IMR-90 (cell line): ENCODE measurements at regions not wholly inside any gene's neighbourhood (a gene's known extent, or its start where the extent isn't known, plus 50 kb on each side); places are given as distances from the start of the nearest gene placed in this dataset.

ENCODE experiments used
- ATAC-seq: fragments of 200-7000 bp; cut with Tn5 transposase; 2 replicates; pipeline ENCODE4 v1.9.1; 2020; ENCODE audit warnings: low read depth, mild to moderate bottlenecking, moderate library complexity
- BruUV-seq: library from RNA; stranded (reverse); fragments of 400-500 nt; replicated peaks from 2 replicates; lab custom pipeline; 2021; lab: Mats Ljungman, UMichigan
- CTCF ChIA-PET: fragments of 300-600 bp; formaldehyde crosslinking; extraction: SDS; loops from one replicate; lab custom pipeline; 2021; ENCODE audit warnings: antibody characterized with exemption; lab: Yijun Ruan, JAX
- POLR2A ChIA-PET: fragments of 300-600 bp; sonication (Branson Sonifier 250); formaldehyde crosslinking; loops from one replicate; lab custom pipeline; 2022; ENCODE audit warnings: antibody characterized with exemption; ENCODE audit not compliant: unreplicated experiment; lab: Charles Lee
- DNase-seq: peaks from one replicate; pipeline ENCODE4 v3.0.0; 2013
- H2AFZ ChIP-seq: replicated peaks from 2 replicates; pipeline ENCODE3; 2013; ENCODE audit warnings: low read length, mild to moderate bottlenecking; ENCODE audit not compliant: poor library complexity
- H2AK5ac ChIP-seq: 2 replicates; pipeline ENCODE4 v1.6.1; 2013; ENCODE audit warnings: low read depth, low read length, inconsistent platforms
- H2AK9ac ChIP-seq: replicated peaks from 2 replicates; pipeline ENCODE3; 2013; ENCODE audit warnings: mild to moderate bottlenecking, low read depth, low read length, moderate library complexity; ENCODE audit not compliant: poor library complexity
- H2BK120ac ChIP-seq: 2 replicates; pipeline ENCODE4 v1.6.1; 2013; ENCODE audit warnings: low read depth, low read length, inconsistent platforms
- H2BK15ac ChIP-seq: 3 replicates; pipeline ENCODE4 v1.6.1; 2013; ENCODE audit warnings: low read depth, low read length, inconsistent platforms
- H2BK20ac ChIP-seq: 2 replicates; pipeline ENCODE4 v1.6.1; 2013; ENCODE audit warnings: low read depth, mild to moderate bottlenecking, inconsistent platforms, low read length, moderate library complexity
- H2BK5ac ChIP-seq: 2 replicates; pipeline ENCODE4 v1.6.1; 2013; ENCODE audit warnings: mild to moderate bottlenecking, low read depth, low read length, inconsistent platforms; ENCODE audit not compliant: poor library complexity, severe bottlenecking
- H3K14ac ChIP-seq: replicated peaks from 2 replicates; pipeline ENCODE4 v1.6.1; 2013; ENCODE audit warnings: low read depth, low read length, inconsistent platforms
- H3K18ac ChIP-seq: 2 replicates; pipeline ENCODE4 v1.6.1; 2013; ENCODE audit warnings: low read depth, low read length, control low read depth
- H3K23ac ChIP-seq: 2 replicates; pipeline ENCODE4 v1.6.1; 2013; ENCODE audit warnings: low read depth, low read length, inconsistent platforms
- H3K27ac ChIP-seq: 2 replicates; pipeline ENCODE4 v1.5.1; 2013; ENCODE audit warnings: mild to moderate bottlenecking, control low read depth, low read length; ENCODE audit not compliant: insufficient read depth
- H3K27me3 ChIP-seq: 2 replicates; pipeline ENCODE4 v1.6.1; 2013; ENCODE audit warnings: low read length; ENCODE audit not compliant: control insufficient read depth, insufficient read depth
- H3K36me3 ChIP-seq: 2 replicates; pipeline ENCODE4 v1.6.1; 2013; ENCODE audit warnings: low read length, mixed read lengths; ENCODE audit not compliant: control insufficient read depth, insufficient read depth
- H3K4ac ChIP-seq: 2 replicates; pipeline ENCODE4 v1.6.1; 2013; ENCODE audit warnings: low read depth, low read length, inconsistent platforms
- H3K4me1 ChIP-seq: 2 replicates; pipeline ENCODE4 v1.6.1; 2013; ENCODE audit warnings: low read length, mixed read lengths; ENCODE audit not compliant: control insufficient read depth, insufficient read depth
- H3K4me2 ChIP-seq: 2 replicates; pipeline ENCODE4 v1.6.1; 2013; ENCODE audit warnings: low read depth, mild to moderate bottlenecking, control low read depth, low read length, moderate library complexity
- H3K4me3 ChIP-seq: 2 replicates; pipeline ENCODE4 v1.5.1; 2013; ENCODE audit warnings: low read depth, mild to moderate bottlenecking, control low read depth, low read length, moderate library complexity; ENCODE audit not compliant: insufficient read depth
- H3K56ac ChIP-seq: 2 replicates; pipeline ENCODE4 v1.6.1; 2013; ENCODE audit warnings: low read length, inconsistent platforms; ENCODE audit not compliant: insufficient read depth; ENCODE audit errors: extremely low read depth
- H3K79me1 ChIP-seq, 2 experiments: 2 replicates each; pipeline ENCODE4 v1.6.1; 2013; ENCODE audit warnings: low read length in 2 of 2, inconsistent platforms in 1 of 2, low read depth in 1 of 2
- H3K9ac ChIP-seq: 2 replicates; pipeline ENCODE4 v1.6.1; 2013; ENCODE audit warnings: low read depth, low read length, control low read depth
- H3K9me1 ChIP-seq: 2 replicates; pipeline ENCODE4 v1.6.1; 2013; ENCODE audit warnings: low read length, inconsistent platforms; ENCODE audit not compliant: insufficient read depth
- H3K9me3 ChIP-seq: 2 replicates; pipeline ENCODE4 v1.6.1; 2013; ENCODE audit warnings: low read length; ENCODE audit not compliant: control insufficient read depth, insufficient read depth
- H4K20me1 ChIP-seq: 2 replicates; pipeline ENCODE4 v1.6.1; 2013; ENCODE audit warnings: low read length, inconsistent platforms; ENCODE audit not compliant: insufficient read depth
- H4K5ac ChIP-seq: 2 replicates; pipeline ENCODE4 v1.6.1; 2013; ENCODE audit warnings: mild to moderate bottlenecking, low read depth, low read length, control low read depth
- H4K8ac ChIP-seq, 2 experiments: 2 replicates each; pipeline ENCODE4 v1.6.1; 2013; ENCODE audit warnings: low read depth in 2 of 2, low read length in 2 of 2, control low read depth in 1 of 2, inconsistent platforms in 1 of 2
- H4K91ac ChIP-seq: 2 replicates; pipeline ENCODE4 v1.6.1; 2013; ENCODE audit warnings: low read depth, low read length, inconsistent platforms; ENCODE audit not compliant: insufficient read depth
- BHLHE40 ChIP-seq: fragments of 150-350 bp; IDR thresholded peaks from 2 replicates; pipeline ENCODE4 v1.6.1; 2016; ENCODE audit warnings: mild to moderate bottlenecking, low read depth, low read length
- CEBPB ChIP-seq: IDR thresholded peaks from 2 replicates; pipeline ENCODE4 v1.6.1; 2012; ENCODE audit warnings: low read depth, low read length, improper control_type of control experiment
- CHD1 ChIP-seq: IDR thresholded peaks from 2 replicates; pipeline ENCODE4 v1.6.1; 2012; ENCODE audit warnings: low read depth, low read length, improper control_type of control experiment
- FOS ChIP-seq: fragments of 150-350 bp; IDR thresholded peaks from 2 replicates; pipeline ENCODE4 v1.6.1; 2016; ENCODE audit warnings: low read depth, low read length
- MAFK ChIP-seq: IDR thresholded peaks from 2 replicates; pipeline ENCODE4 v1.6.1; 2012; ENCODE audit warnings: low read depth, low read length, improper control_type of control experiment
- MAZ ChIP-seq: IDR thresholded peaks from 2 replicates; pipeline ENCODE4 v1.6.1; 2012; ENCODE audit warnings: low read depth, mild to moderate bottlenecking, low read length, improper control_type of control experiment, moderate library complexity, borderline replicate concordance
- MXI1 ChIP-seq: IDR thresholded peaks from 2 replicates; pipeline ENCODE4 v1.6.1; 2012; ENCODE audit warnings: low read depth, mild to moderate bottlenecking, low read length, moderate library complexity, borderline replicate concordance
- NFE2L2 ChIP-seq: fragments of 150-350 bp; IDR thresholded peaks from 2 replicates; pipeline ENCODE4 v1.6.1; 2016; ENCODE audit warnings: low read depth, mild to moderate bottlenecking, low read length
- POLR2A ChIP-seq: IDR thresholded peaks from 2 replicates; pipeline ENCODE4 v1.6.1; 2012; ENCODE audit warnings: mild to moderate bottlenecking, low read depth, low read length
- RAD21 ChIP-seq: IDR thresholded peaks from 2 replicates; pipeline ENCODE4 v1.6.1; 2012; ENCODE audit warnings: low read length, improper control_type of control experiment
- RCOR1 ChIP-seq: IDR thresholded peaks from 2 replicates; pipeline ENCODE4 v1.6.1; 2012; ENCODE audit warnings: mild to moderate bottlenecking, low read length, improper control_type of control experiment; ENCODE audit not compliant: insufficient replicate concordance
- RFX5 ChIP-seq: IDR thresholded peaks from 2 replicates; pipeline ENCODE4 v1.8.0; 2012; ENCODE audit warnings: low read depth, mild to moderate bottlenecking, low read length, moderate library complexity
- SMC3 ChIP-seq: fragments of 150-350 bp; IDR thresholded peaks from 2 replicates; pipeline ENCODE4 v1.6.1; 2016; ENCODE audit warnings: low read depth, mild to moderate bottlenecking, antibody characterized with exemption, low read length, moderate library complexity
- WGBS, 2 experiments: methylation state at CpG; one replicate each; pipeline versions ENCODE4 v1.1.5 to v1.1.7; 2013; ENCODE audit warnings: missing lambda C conversion rate in 2 of 2; ENCODE audit not compliant: insufficient read length in 1 of 2; ENCODE audit errors: extremely low coverage in 2 of 2; 5-methylcytosine and 5-hydroxymethylcytosine counted together
- dilution Hi-C: fragments of 300-500 bp; cut with HindIII; formaldehyde crosslinking; loops from one replicate; pipeline ENCODE4 v1.14.3; 2018; ENCODE audit warnings: low sequenced_read_pairs; ENCODE audit not compliant: unreplicated experiment
- in situ Hi-C: fragments of 300-500 bp; cut with MboI; formaldehyde crosslinking; loops from 3 replicates; pipeline ENCODE4 v1.14.3; 2019; ENCODE audit warnings: low sequenced_read_pairs, inconsistent platforms, mixed read lengths
- intact Hi-C: fragments of 100-400 bp; cut with micrococcal nuclease; formaldehyde crosslinking; loops from 2 replicates; pipeline ENCODE4 v1.10.0; 2022
- TF ChIP-seq, protein P1 (sequence below): fragments of 150-350 bp; IDR thresholded peaks from 2 replicates; pipeline ENCODE4 v1.6.1; 2017; ENCODE audit warnings: mild to moderate bottlenecking, antibody characterized with exemption, low read length, low read depth
- TF ChIP-seq, protein P2 (sequence below): fragments of 150-350 bp; IDR thresholded peaks from 2 replicates; pipeline ENCODE4 v1.6.1; 2016; ENCODE audit warnings: low read depth, mild to moderate bottlenecking, low read length, moderate library complexity, borderline replicate concordance
- TF ChIP-seq, protein P3 (sequence below): conservative IDR thresholded peaks from 2 replicates; pipeline ENCODE4 v1.5.1; 2012; ENCODE audit warnings: mild to moderate bottlenecking, low read depth, low read length, improper control_type of control experiment

DNA sequence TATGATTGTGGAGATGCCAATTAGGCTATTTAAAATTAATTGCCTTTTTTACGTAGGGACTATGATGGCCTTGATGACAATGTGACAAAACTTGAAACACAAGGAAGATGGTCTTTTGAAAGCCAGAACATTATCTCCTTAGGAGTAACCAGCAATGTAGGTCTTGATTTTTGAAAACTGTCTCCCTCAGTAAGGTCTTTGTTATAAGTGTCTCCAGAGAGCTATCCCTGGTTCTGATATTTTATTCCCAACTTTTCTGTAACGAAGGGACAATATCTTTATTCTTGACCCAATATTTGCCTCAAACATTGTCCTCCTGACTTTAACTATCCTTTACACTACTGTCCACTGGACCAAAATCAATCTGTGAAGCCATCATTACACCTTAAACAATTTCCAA, 493.2 kb downstream of the CCDC85A start:
- intact Hi-C loops (no loop called here), in situ Hi-C loops (no loop called here), dilution Hi-C loops (no loop called here)
- no peak for DNase-seq
- H4K8ac ChIP-seq = no peak overlapping the region
- no peak overlapping the region for H3K4me2 ChIP-seq
- WGBS, 2 experiments = no CpG with 5 or more reads among the region's 2 CpGs
- peaks cover 18% of the 10 kb centered on the region for H3K9me3 ChIP-seq
- ChIA-PET CTCF (no interaction called here), POLR2A (no interaction called here)
- no peak overlapping the region for H4K5ac ChIP-seq
- H3K56ac ChIP-seq = no peak overlapping the region
- H3K23ac ChIP-seq = no peak overlapping the region
- H3K18ac ChIP-seq = no peak overlapping the region
- no peak overlapping the region for H2BK15ac ChIP-seq
- no peak overlapping the region for H2AK9ac ChIP-seq
- no peak for ATAC-seq
- H2BK5ac ChIP-seq = no peak overlapping the region
- H3K36me3 ChIP-seq = no peaks in the 10 kb centered on the region
- H2BK120ac ChIP-seq = no peak overlapping the region
- no peak overlapping the region for H2BK20ac ChIP-seq
- H3K14ac ChIP-seq = no peak overlapping the region
- no peaks in the 10 kb centered on the region for H4K20me1 ChIP-seq
- no peak for TF ChIP-seq BHLHE40
- TF ChIP-seq MAZ = no peak
- TF ChIP-seq NFE2L2 = no peak
- no peak for TF ChIP-seq CHD1
- no peak for TF ChIP-seq SMC3
- no peak for TF ChIP-seq RCOR1
- no peak for TF ChIP-seq CEBPB
- TF ChIP-seq, protein P1, sequence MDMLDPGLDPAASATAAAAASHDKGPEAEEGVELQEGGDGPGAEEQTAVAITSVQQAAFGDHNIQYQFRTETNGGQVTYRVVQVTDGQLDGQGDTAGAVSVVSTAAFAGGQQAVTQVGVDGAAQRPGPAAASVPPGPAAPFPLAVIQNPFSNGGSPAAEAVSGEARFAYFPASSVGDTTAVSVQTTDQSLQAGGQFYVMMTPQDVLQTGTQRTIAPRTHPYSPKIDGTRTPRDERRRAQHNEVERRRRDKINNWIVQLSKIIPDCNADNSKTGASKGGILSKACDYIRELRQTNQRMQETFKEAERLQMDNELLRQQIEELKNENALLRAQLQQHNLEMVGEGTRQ = no peak
- TF ChIP-seq, protein P2, sequence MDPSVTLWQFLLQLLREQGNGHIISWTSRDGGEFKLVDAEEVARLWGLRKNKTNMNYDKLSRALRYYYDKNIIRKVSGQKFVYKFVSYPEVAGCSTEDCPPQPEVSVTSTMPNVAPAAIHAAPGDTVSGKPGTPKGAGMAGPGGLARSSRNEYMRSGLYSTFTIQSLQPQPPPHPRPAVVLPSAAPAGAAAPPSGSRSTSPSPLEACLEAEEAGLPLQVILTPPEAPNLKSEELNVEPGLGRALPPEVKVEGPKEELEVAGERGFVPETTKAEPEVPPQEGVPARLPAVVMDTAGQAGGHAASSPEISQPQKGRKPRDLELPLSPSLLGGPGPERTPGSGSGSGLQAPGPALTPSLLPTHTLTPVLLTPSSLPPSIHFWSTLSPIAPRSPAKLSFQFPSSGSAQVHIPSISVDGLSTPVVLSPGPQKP = no peak
- TF ChIP-seq, protein P3, sequence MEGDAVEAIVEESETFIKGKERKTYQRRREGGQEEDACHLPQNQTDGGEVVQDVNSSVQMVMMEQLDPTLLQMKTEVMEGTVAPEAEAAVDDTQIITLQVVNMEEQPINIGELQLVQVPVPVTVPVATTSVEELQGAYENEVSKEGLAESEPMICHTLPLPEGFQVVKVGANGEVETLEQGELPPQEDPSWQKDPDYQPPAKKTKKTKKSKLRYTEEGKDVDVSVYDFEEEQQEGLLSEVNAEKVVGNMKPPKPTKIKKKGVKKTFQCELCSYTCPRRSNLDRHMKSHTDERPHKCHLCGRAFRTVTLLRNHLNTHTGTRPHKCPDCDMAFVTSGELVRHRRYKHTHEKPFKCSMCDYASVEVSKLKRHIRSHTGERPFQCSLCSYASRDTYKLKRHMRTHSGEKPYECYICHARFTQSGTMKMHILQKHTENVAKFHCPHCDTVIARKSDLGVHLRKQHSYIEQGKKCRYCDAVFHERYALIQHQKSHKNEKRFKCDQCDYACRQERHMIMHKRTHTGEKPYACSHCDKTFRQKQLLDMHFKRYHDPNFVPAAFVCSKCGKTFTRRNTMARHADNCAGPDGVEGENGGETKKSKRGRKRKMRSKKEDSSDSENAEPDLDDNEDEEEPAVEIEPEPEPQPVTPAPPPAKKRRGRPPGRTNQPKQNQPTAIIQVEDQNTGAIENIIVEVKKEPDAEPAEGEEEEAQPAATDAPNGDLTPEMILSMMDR = no peak
- TF ChIP-seq RFX5 = no peak
- TF ChIP-seq MXI1 = no peak
- TF ChIP-seq FOS = no peak
- no peak for TF ChIP-seq MAFK
- no peak for TF ChIP-seq RAD21
- TF ChIP-seq POLR2A = no peak
- no peak overlapping the region for H3K4ac ChIP-seq
- H3K79me1 ChIP-seq = no peaks in the 10 kb centered on the region
- H3K4me1 ChIP-seq = no peaks in the 10 kb centered on the region
- no TSS peak for BruUV-seq
- no peak overlapping the region for H2AK5ac ChIP-seq
- H2AFZ ChIP-seq = no peak overlapping the region
- no peak overlapping the region for H3K27ac ChIP-seq
- no peaks in the 10 kb centered on the region for H3K27me3 ChIP-seq
- H3K4me3 ChIP-seq = no peak overlapping the region
- no peak overlapping the region for H4K91ac ChIP-seq
- H3K9me1 ChIP-seq = no peaks in the 10 kb centered on the region
- no peak overlapping the region for H3K9ac ChIP-seq
